Stimulated activated CD8-positive, alpha-beta memory T cell treated with anti-CD3 and anti-CD28 coated beads, Interleukin-4, amount 100 ng/mL, for 48 hours (primary cell): ENCODE measurements at regions not wholly inside any gene's neighbourhood (a gene's known extent, or its start where the extent isn't known, plus 50 kb on each side); places are given as distances from the start of the nearest gene placed in this dataset.
"Not testable (repeated sequence)": the region's sequence is repeated elsewhere in the genome, so short reads cannot be mapped to it uniquely, and the experiment has no call there.

Experiments used
- DNase-seq: peaks from one replicate; pipeline ENCODE4 v3.0.0-alpha.2; 2020

- no peak for DNase-seq
Observed at GRCh38 chr12:13337791-13338190, 141.3 kb downstream of the EMP1 start.

- no peak for DNase-seq
Observed at GRCh38 chr12:13336216-13336615, 139.7 kb downstream of the EMP1 start.

- DNase-seq = no peak
Observed at GRCh38 chr12:13328535-13328934, 132.0 kb downstream of the EMP1 start.

DNA sequence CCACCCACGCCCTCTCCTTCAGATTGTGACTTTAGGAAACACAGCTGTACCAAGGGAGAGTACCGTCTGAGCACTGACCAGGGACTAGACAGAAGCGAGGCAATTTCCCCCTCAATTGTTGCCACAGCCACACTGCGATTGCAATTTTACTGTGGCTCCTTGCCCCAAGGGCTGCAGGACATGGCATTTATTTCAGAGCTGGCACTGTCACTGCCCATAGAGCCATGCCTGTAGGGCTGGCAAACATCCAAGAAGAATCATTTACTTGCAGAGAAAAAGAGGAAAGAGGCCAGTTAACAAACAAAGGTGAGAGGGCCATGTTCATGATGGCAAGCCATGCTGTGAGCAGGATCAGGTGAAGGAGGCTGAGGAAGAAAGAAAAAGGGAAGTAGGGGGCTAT lies 129.6 kb downstream of the EMP1 start:
- DNase-seq = no peak

DNA sequence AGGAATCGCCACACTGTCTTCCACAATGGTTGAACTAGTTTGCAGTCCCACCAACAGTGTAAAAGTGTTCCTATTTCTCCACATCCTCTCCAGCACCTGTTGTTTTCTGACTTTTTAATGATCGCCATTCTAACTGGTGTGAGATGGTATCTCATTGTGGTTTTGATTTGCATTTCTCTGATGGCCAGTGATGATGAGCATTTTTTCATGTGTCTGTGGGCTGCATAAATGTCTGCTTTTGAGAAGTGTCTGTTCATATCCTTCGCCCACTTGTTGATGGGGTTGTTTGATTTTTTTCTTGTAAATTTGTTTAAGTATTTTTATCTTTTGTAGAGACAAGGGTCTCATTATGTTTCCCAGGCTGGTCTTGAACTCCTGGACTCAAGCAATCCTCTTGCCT lies 128.5 kb downstream of the EMP1 start:
- DNase-seq = not testable (repeated sequence)

- no peak for DNase-seq
Observed at GRCh38 chr12:13318231-13319015, 121.9 kb downstream of the EMP1 start.

- DNase-seq = no peak
Observed at GRCh38 chr12:13316587-13317246, 120.2 kb downstream of the EMP1 start.

DNA sequence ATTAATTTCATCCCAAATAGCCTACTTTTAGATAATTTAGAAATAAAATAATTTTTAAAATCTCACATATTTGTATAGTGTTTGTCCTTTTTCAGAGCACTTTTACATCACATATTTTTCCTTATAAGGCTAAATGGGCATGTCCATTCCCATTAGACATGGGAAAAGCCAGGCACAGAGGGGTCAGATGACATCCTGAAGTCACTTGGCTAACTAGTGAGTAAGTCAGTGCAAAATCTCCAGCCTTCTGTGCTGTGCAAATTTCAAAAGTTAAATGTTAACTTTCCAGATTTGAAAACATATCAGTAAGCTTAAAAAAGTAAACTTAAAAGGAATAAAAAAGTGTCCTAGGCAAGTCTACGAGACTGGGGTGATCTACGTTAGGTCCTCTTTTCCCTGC lies 117.4 kb downstream of the EMP1 start:
- DNase-seq = no peak

- DNase-seq = no peak
Observed at GRCh38 chr12:13311551-13311950, 115.0 kb downstream of the EMP1 start.

GRCh38 chr12:13307143-13307816 lies 110.8 kb downstream of the EMP1 start:
- DNase-seq = no peak

DNA sequence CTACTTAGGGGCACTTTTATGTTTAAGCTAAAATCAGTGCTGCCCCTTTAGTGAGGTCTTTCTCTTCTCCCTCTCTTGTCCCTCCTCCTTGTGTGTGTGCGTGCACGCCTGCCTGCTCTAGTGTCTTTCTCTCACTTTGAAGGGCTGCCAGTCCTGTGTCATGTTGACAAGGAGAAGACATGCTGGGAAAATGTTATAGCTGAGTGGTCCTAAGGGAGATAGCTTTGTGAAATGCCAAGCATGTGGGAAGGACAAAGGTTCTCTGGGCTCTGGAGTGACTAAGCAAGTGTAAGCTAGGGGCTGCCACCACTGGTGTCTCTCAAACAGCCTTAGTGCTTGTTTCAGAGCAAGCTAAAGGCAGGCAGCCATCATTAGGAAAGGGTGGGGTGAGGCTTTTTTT lies 108.4 kb downstream of the EMP1 start:
- DNase-seq = no peak

DNA sequence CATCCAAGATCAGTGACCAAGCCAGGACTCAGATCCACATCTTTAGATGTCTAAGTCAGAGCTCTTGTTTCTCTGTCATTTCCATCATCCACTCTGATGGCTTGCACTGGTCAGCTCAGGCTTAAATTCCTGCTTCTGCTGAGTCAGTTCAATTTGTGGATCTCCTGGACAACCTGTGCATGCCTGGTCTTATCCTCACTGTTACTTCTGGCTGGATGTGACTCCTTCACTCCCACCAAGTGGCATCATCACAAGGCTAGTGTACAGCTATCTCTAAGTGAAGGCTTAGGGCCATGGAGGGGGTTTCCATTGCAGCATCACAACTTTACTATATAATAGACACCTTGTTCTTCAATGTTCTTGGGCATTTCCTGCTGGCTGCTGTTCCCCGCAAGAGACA lies 102.9 kb downstream of the EMP1 start:
- DNase-seq = no peak

GRCh38 chr12:13293096-13293495 lies 96.6 kb downstream of the EMP1 start:
- DNase-seq = no peak

DNA sequence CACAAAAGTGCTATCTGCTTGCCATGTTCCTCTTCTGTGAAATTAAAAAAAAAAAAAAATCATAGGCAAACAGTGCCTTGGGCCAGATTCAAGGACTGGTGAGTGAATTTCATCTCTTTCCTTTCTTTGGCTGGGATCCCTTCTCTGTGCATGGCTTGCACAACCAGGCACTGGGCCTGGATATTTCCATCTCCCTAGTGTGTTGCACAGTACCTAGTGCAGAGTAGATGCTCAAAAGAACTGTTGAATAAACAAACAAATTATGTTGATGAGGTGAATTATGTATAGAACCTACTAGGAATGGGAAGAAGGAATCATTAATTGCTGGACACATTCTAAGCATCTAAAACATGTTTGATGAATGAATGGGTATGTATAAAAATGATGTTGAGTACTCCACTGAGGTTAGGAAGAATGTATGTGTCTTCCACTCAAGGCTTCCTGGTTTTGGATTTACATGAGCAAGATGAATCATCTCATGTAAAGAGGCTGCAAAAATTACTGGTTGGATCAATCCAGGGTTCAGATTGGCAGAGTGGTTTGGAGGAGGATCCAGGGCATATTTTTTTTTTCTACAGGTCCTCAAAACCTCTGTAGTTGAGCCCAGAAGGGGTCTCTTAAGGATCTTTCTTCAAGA lies 93.2 kb downstream of the EMP1 start:
- DNase-seq = no peak

DNA sequence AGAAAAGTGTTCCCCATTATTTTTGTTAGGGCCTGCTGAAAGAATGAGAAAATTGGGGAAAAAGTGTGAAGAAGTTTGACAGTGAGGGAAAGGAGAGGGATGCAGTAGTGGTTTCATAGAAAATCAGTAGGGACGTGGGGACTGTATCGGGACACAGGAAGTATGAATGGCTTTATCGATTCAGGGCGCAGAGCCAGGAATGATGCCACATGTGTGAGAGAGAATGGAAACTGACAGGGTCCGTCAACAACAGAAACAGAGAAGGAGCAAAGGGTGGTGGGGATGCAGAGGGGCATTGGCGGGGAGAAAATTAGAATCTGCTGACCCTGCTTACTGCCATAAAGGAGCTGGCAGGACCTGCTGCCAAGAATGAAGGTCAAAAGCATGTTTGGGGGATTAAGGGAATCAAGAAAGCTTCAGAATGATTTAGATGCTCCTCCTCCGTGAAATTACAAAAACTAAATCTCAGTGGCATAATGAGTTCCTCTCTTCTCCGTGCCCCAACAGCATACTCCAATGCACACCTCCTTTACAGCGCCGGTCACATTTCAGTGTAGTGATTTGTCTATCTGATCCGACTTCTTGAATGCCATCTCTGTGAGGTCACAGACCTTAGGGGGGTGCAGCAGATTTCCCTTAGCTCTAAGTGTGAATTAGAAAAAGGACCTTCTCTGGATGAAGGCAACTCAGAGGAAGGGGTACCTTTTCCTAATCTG lies 92.6 kb downstream of the EMP1 start:
- no peak for DNase-seq

GRCh38 chr12:13288501-13288900 lies 92.0 kb downstream of the EMP1 start:
- no peak for DNase-seq

DNA sequence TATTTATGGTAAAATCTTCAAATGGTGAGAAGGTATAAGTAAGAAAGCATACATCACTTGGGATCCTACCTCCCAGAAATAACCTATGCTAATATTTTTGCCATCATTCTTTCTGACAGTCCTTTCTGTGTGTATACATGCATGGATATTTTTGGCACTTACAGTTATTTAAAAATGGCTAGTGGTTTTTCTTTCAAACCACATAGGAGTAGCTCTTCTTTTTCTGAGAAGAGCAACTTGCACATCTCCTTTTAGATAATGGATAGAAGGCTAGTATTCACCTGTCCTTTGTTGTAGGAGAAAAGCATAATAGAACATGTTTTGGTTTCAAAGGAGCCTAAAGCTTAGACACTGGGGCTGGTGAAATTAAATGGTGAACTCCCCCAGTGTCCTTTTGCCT lies 87.3 kb downstream of the EMP1 start:
- DNase-seq = no peak

DNA sequence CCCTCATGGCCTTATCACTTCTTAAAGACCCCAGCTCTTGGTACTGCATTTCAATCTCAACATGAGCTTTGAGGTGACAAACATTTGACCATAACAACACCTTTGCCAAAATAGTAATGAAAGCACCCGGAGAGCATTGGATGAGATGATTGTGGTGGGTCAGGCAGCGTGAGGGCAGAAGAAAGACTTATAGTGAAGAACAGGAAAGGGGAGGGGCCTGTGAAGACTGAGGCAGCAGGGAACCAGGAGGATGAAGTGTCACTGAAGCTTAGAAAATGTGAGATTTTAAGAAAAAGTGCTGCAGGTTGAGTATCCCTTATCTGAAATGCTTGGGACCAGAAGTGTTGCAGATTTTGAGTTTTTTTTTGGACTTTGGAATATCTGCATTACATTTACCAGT lies 86.3 kb downstream of the EMP1 start:
- DNase-seq = no peak

- DNase-seq = peak; percentile 81
Observed at GRCh38 chr12:13278249-13278787, 81.8 kb downstream of the EMP1 start.

- no peak for DNase-seq
Observed at GRCh38 chr12:13277293-13277692, 80.8 kb downstream of the EMP1 start.

GRCh38 chr12:13275241-13276085 lies 78.9 kb downstream of the EMP1 start:
- no peak for DNase-seq

- no peak for DNase-seq
Observed at GRCh38 chr12:13273850-13274249, 77.3 kb downstream of the EMP1 start.
